HCT116 (cell line): ENCODE measurements at regions not wholly inside any gene's neighbourhood (a gene's known extent, or its start where the extent isn't known, plus 50 kb on each side); places are given as distances from the start of the nearest gene placed in this dataset.

Experiments
- EZH2phosphoT487 ChIP-seq: fragments of 200-600 bp; IDR thresholded peaks from 2 replicates; pipeline ENCODE4 v1.6.1; 2018; ENCODE audit warnings: antibody characterized with exemption, borderline replicate concordance
- FOSL1 ChIP-seq: IDR thresholded peaks from 2 replicates; pipeline ENCODE4 v1.6.1; 2012; ENCODE audit warnings: low read depth
- POLR2A ChIP-seq: IDR thresholded peaks from 2 replicates; pipeline ENCODE4 v1.7.0; 2011; ENCODE audit warnings: borderline replicate concordance; ENCODE audit not compliant: insufficient read depth, insufficient read length; ENCODE audit errors: extremely low read depth
- YY1 ChIP-seq: IDR thresholded peaks from 2 replicates; pipeline ENCODE4 v1.6.1; 2011; ENCODE audit warnings: low read length, low read depth, moderate library complexity, mild to moderate bottlenecking; ENCODE audit not compliant: insufficient replicate concordance; ENCODE audit errors: extremely low read depth
- ZFX ChIP-seq: fragments of 450-650 bp; IDR thresholded peaks from 2 replicates; pipeline ENCODE4 v1.6.1; 2017
- TF ChIP-seq, protein P1 (sequence below), 3 experiments: fragments of 200-600 bp in 1 of 3; sonication (generic) in 1 of 3; IDR thresholded peaks in 2 of 3; conservative IDR thresholded peaks in 1 of 3; 2 replicates each; pipeline ENCODE4 v1.5.1; 2012 to 2017; ENCODE audit warnings: low read depth in 2 of 3, low read length in 2 of 3, antibody characterized with exemption in 1 of 3, borderline replicate concordance in 1 of 3, control low read depth in 1 of 3, mild to moderate bottlenecking in 1 of 3, mixed read lengths in 1 of 3, mixed run types in 1 of 3, moderate library complexity in 1 of 3; ENCODE audit not compliant: insufficient read depth in 1 of 3

DNA sequence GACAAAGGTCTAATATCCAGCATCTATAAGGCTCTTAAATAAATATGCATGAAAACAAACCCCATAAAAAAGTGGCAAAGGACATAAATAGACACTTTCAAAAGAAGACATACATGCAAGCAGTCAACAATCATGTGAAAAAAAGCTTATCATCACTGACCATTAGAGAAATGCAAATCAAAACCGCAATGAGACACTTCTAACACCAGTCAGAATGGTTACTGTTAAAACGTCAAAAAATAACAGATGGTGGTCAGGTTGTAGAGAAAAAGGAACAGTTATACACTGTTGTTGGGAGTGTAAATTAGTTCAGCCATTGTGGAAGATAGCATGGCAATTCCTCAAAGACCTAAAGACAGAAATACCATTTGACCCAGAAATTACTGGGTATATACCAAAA is 440.7 kb upstream of the KCNMB2 start:
- no peak for TF ChIP-seq EZH2phosphoT487
- TF ChIP-seq, protein P1, sequence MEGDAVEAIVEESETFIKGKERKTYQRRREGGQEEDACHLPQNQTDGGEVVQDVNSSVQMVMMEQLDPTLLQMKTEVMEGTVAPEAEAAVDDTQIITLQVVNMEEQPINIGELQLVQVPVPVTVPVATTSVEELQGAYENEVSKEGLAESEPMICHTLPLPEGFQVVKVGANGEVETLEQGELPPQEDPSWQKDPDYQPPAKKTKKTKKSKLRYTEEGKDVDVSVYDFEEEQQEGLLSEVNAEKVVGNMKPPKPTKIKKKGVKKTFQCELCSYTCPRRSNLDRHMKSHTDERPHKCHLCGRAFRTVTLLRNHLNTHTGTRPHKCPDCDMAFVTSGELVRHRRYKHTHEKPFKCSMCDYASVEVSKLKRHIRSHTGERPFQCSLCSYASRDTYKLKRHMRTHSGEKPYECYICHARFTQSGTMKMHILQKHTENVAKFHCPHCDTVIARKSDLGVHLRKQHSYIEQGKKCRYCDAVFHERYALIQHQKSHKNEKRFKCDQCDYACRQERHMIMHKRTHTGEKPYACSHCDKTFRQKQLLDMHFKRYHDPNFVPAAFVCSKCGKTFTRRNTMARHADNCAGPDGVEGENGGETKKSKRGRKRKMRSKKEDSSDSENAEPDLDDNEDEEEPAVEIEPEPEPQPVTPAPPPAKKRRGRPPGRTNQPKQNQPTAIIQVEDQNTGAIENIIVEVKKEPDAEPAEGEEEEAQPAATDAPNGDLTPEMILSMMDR (IDR thresholded peaks at IDR 0.05 in 2 of 3, conservative IDR thresholded peaks at IDR 0.05 in 1 of 3; ENCODE audit: borderline replicate concordance in 1 of 3, insufficient read depth in 1 of 3, low read depth in 2 of 3, low read length in 2 of 3) = no peak
- no peak for TF ChIP-seq POLR2A
- TF ChIP-seq FOSL1 = no peak
- TF ChIP-seq YY1 = no peak
- TF ChIP-seq ZFX = no peak
